K562 (cell line): ENCODE measurements at regions not wholly inside any gene's neighbourhood (a gene's known extent, or its start where the extent isn't known, plus 50 kb on each side); places are given as distances from the start of the nearest gene placed in this dataset.

ENCODE experiments used
- ATAC-seq: fragments of 200-7000 bp; cut with Tn5 transposase; 3 replicates; pipeline ENCODE4 v1.9.1; 2020; ENCODE audit warnings: moderate library complexity
- BruUV-seq: library from RNA; stranded (reverse); fragments of 400-500 nt; replicated peaks from 2 replicates; lab custom pipeline; 2021; lab: Mats Ljungman, UMichigan
- CTCF ChIA-PET: fragments of 300-600 bp; formaldehyde crosslinking; extraction: SDS; loops from one replicate; lab custom pipeline; 2021; ENCODE audit warnings: low intra/inter-chr PET ratio; lab: Yijun Ruan, JAX
- POLR2A ChIA-PET: fragments of 300-600, 350-650 bp; sonication (Branson Sonifier 250); formaldehyde crosslinking; extraction: SDS; loops from one replicate; lab custom pipeline; 2021; ENCODE audit warnings: antibody characterized with exemption, inconsistent platforms; lab: Yijun Ruan, JAX
- DNase-seq, 4 experiments: peaks; one replicate each; pipeline versions ENCODE4 v3.0.0 to v3.0.0-alpha.2; 2011 to 2018; ENCODE audit warnings: low spot score in 3 of 4, mixed read lengths in 3 of 4; ENCODE audit errors: extremely low read depth in 1 of 4
- FAIRE-seq: peaks from 2 replicates; lab custom pipeline; 2011; peaks lifted over from hg19 to GRCh38; lab: Jason Lieb, UNC
- H2AFZ ChIP-seq: 2 replicates; pipeline ENCODE4 v1.6.0; 2011; ENCODE audit warnings: low read depth, low read length, control low read depth, inconsistent platforms
- H3K27ac ChIP-seq: fragments of 200-600 bp; 3 replicates; pipeline ENCODE4 v1.8.0; 2011; ENCODE audit warnings: low read depth, mild to moderate bottlenecking, control low read depth, inconsistent platforms, low read length, moderate library complexity, mixed read lengths; ENCODE audit errors: extremely low read depth
- H3K27me3 ChIP-seq, 2 experiments: fragments of 300-600 bp in 1 of 2; 2 replicates in 1 of 2; 3 replicates in 1 of 2; pipeline versions ENCODE4 v1.6.0 to v1.8.0; 2011; ENCODE audit warnings: inconsistent platforms in 2 of 2, low read length in 2 of 2, mild to moderate bottlenecking in 1 of 2, mixed read lengths in 1 of 2, moderate library complexity in 1 of 2; ENCODE audit not compliant: control insufficient read depth in 2 of 2, insufficient read depth in 2 of 2
- H3K36me3 ChIP-seq: fragments of 300-600 bp; 3 replicates; pipeline ENCODE4 v1.8.0; 2011; ENCODE audit warnings: mild to moderate bottlenecking, low read length, inconsistent platforms; ENCODE audit not compliant: control insufficient read depth, insufficient read depth
- H3K4me1 ChIP-seq, 2 experiments: fragments of 200-600 bp in 1 of 2; replicated peaks in 1 of 2; 2 replicates in 1 of 2; 3 replicates in 1 of 2; pipeline versions ENCODE4 v1.5.1 to v1.8.0; 2011; ENCODE audit warnings: inconsistent platforms in 2 of 2, low read length in 2 of 2, mild to moderate bottlenecking in 1 of 2, mixed read lengths in 1 of 2, moderate library complexity in 1 of 2; ENCODE audit not compliant: control insufficient read depth in 2 of 2, insufficient read depth in 2 of 2
- H3K4me2 ChIP-seq: 2 replicates; pipeline ENCODE4 v1.6.1; 2011; ENCODE audit warnings: low read length, control low read depth, inconsistent platforms, mixed read lengths; ENCODE audit not compliant: insufficient read depth
- H3K4me3 ChIP-seq: fragments of 200-600 bp; sonication (generic), shearing (Covaris generic); 2 replicates; pipeline ENCODE4 v1.5.1; 2016; ENCODE audit warnings: control low read depth, inconsistent platforms
- H3K79me2 ChIP-seq: fragments of 200-600 bp; 3 replicates; pipeline ENCODE4 v1.8.0; 2011; ENCODE audit warnings: low read length, inconsistent platforms; ENCODE audit not compliant: control insufficient read depth, insufficient read depth
- H3K9ac ChIP-seq, 2 experiments: 2 replicates each; pipeline versions ENCODE4 v1.6.0 to v1.6.1; 2011; ENCODE audit warnings: low read depth in 2 of 2, low read length in 2 of 2, control low read depth in 1 of 2, inconsistent platforms in 1 of 2, mild to moderate bottlenecking in 1 of 2, mixed read lengths in 1 of 2; ENCODE audit not compliant: insufficient read depth in 1 of 2
- H3K9me1 ChIP-seq: one replicate; pipeline ENCODE4 v1.6.0; 2011; ENCODE audit warnings: inconsistent platforms, mild to moderate bottlenecking, low read length, moderate library complexity; ENCODE audit not compliant: control insufficient read depth, insufficient read depth
- H3K9me3 ChIP-seq: replicated peaks from 2 replicates; pipeline ENCODE4 v1.5.1; 2011; ENCODE audit warnings: low read depth, low read length, inconsistent platforms; ENCODE audit not compliant: control insufficient read depth, insufficient read depth
- H4K20me1 ChIP-seq: replicated peaks from 2 replicates; pipeline ENCODE4 v1.6.1; 2011; ENCODE audit warnings: low read length, inconsistent platforms, mixed read lengths; ENCODE audit not compliant: control insufficient read depth, insufficient read depth
- ARHGAP35 ChIP-seq: fragments of 450-650 bp; IDR thresholded peaks from 2 replicates; pipeline ENCODE4 v1.6.1; 2018; ENCODE audit not compliant: partially characterized antibody
- CBX8 ChIP-seq: fragments of 200-600 bp; sonication (generic); IDR thresholded peaks from 2 replicates; pipeline ENCODE4 v1.6.1; 2012; ENCODE audit warnings: borderline replicate concordance, mixed run types, low read depth, mild to moderate bottlenecking, moderate library complexity, mixed read lengths, low read length, control low read depth, inconsistent platforms; ENCODE audit not compliant: poor library complexity, severe bottlenecking; ENCODE audit errors: extremely low read depth
- CXXC5 ChIP-seq: fragments of 250-450 bp; sonication (Bioruptor Pico); IDR thresholded peaks from 2 replicates; pipeline ENCODE4 v1.8.0; 2022; ENCODE audit warnings: inconsistent platforms, mild to moderate bottlenecking, moderate library complexity
- FOSL1 ChIP-seq: fragments of 200-800 bp; sonication (Bioruptor generic); conservative IDR thresholded peaks from 2 replicates; pipeline ENCODE4 v1.6.1; 2016; ENCODE audit warnings: missing genetic modification characterization, missing compliant biosample characterization
- ID3 ChIP-seq, 2 experiments: fragments of 250-450 bp in 1 of 2; fragments of 450-650 bp in 1 of 2; sonication (Bioruptor Pico) in 1 of 2; IDR thresholded peaks; 2 replicates each; pipeline versions ENCODE4 v1.6.1 to v1.8.0; 2016 to 2021; ENCODE audit warnings: mild to moderate bottlenecking in 2 of 2, moderate library complexity in 2 of 2, missing compliant biosample characterization in 1 of 2, missing genetic modification characterization in 1 of 2
- NFRKB ChIP-seq: fragments of 450-650 bp; IDR thresholded peaks from 2 replicates; pipeline ENCODE4 v1.6.1; 2016; ENCODE audit warnings: low read depth
- PHF8 ChIP-seq: fragments of 200-600 bp; sonication (generic); IDR thresholded peaks from 2 replicates; pipeline ENCODE4 v1.6.1; 2012; ENCODE audit warnings: mixed run types, mild to moderate bottlenecking, inconsistent platforms, low read length, moderate library complexity, borderline replicate concordance
- POLR2B ChIP-seq: fragments of 450-650 bp; IDR thresholded peaks from 2 replicates; pipeline ENCODE4 v1.6.1; 2018; ENCODE audit warnings: low read depth; ENCODE audit not compliant: partially characterized antibody
- RAD21 ChIP-seq, 2 experiments: fragments of 250-450 bp in 1 of 2; fragments of 450-650 bp in 1 of 2; sonication (Bioruptor Pico) in 1 of 2; formaldehyde crosslinking in 1 of 2; IDR thresholded peaks in 1 of 2; conservative IDR thresholded peaks in 1 of 2; 2 replicates each; pipeline versions ENCODE4 v1.4.0 to v1.8.0; 2020 to 2022; ENCODE audit warnings: mild to moderate bottlenecking in 2 of 2, moderate library complexity in 1 of 2
- RHOXF2B ChIP-seq: fragments of 250-450 bp; sonication (Bioruptor Pico); conservative IDR thresholded peaks from 2 replicates; pipeline ENCODE4 v1.5.1; 2021
- SIN3B ChIP-seq: fragments of 450-650 bp; IDR thresholded peaks from 2 replicates; pipeline ENCODE4 v1.6.1; 2017; ENCODE audit warnings: low read depth, mild to moderate bottlenecking, moderate library complexity
- SMARCA4 ChIP-seq: fragments of 450-650 bp; IDR thresholded peaks from 2 replicates; pipeline ENCODE4 v1.6.1; 2016
- SNRNP70 ChIP-seq: fragments of 200-400 bp; formaldehyde crosslinking; optimal IDR thresholded peaks from 2 replicates; pipeline ENCODE3; 2017; ENCODE audit warnings: low read depth, low read length
- WHSC1 ChIP-seq: IDR thresholded peaks from one replicate; pipeline ENCODE4 v1.6.1; 2012; ENCODE audit warnings: low read length, control low read depth, inconsistent platforms
- ZNF3 ChIP-seq: fragments of 250-450 bp; sonication (Bioruptor Pico); IDR thresholded peaks from 2 replicates; pipeline ENCODE4 v1.5.0; 2021; ENCODE audit warnings: mild to moderate bottlenecking, moderate library complexity
- ZNF445 ChIP-seq: fragments of 250-450 bp; sonication (Bioruptor Pico); IDR thresholded peaks from 2 replicates; pipeline ENCODE4 v1.4.0; 2020; ENCODE audit warnings: low read depth, mild to moderate bottlenecking, moderate library complexity
- WGBS: fragments of 100-300 bp; shearing (Covaris generic); methylation state at CpG from one replicate; pipeline ENCODE4 v1.1.6; 2016; ENCODE audit warnings: low coverage, mixed read lengths; ENCODE audit not compliant: insufficient coverage; ENCODE audit errors: missing lambda C conversion rate; 5-methylcytosine and 5-hydroxymethylcytosine counted together
- in situ Hi-C: fragments of 300-500 bp; cut with MboI; formaldehyde crosslinking; loops from 4 replicates; pipeline ENCODE4 v1.15.0; 2018; ENCODE audit warnings: inconsistent platforms, mixed read lengths
- intact Hi-C: fragments of 100-400 bp; cut with micrococcal nuclease; formaldehyde crosslinking; loops from 2 replicates; pipeline ENCODE4 v1.14.2; 2022
- TF ChIP-seq, protein P1 (sequence below), 3 experiments: IDR thresholded peaks in 2 of 3; conservative IDR thresholded peaks in 1 of 3; 2 replicates each; pipeline ENCODE4 v1.5.1; 2011 to 2012; ENCODE audit warnings: low read length in 3 of 3, mild to moderate bottlenecking in 3 of 3, control low read depth in 2 of 3, improper control_type of control experiment in 1 of 3, inconsistent platforms in 1 of 3, low read depth in 1 of 3, mixed read lengths in 1 of 3, moderate library complexity in 1 of 3; ENCODE audit not compliant: insufficient read depth in 2 of 3

GRCh38 chr10:88216976-88217375 is 353.6 kb downstream of the PTEN start:
- Histone ChIP-seq H3K79me2 (no peaks in the 10 kb centered on the region), H3K4me1 (no peaks in the 10 kb centered on the region), H3K36me3 (no peaks in the 10 kb centered on the region), H3K4me2 (no peak overlapping the region), H3K9me3 (no peaks in the 10 kb centered on the region), H4K20me1 (no peaks in the 10 kb centered on the region), H2AFZ (no peak overlapping the region), H3K27ac (no peak overlapping the region), H3K9ac (no peak overlapping the region), H3K9me1 (no peaks in the 10 kb centered on the region), H3K4me3 (no peak overlapping the region), H3K27me3 (no peaks in the 10 kb centered on the region)
- intact Hi-C loops (no loop called here), in situ Hi-C loops (no loop called here)
- FAIRE-seq (no peak), DNase-seq (peak in 1 of 4 experiments; percentile 3), ATAC-seq (peak; percentile 61)
- ChIA-PET POLR2A (no interaction called here), CTCF (no interaction called here)
- TF ChIP-seq ZNF445 (CRISPR knock-in tag) (no peak), ZNF3 (CRISPR knock-in tag) (no peak), RAD21 (CRISPR knock-in tag; conservative IDR thresholded peaks at IDR 0.05 in 1 of 2, IDR thresholded peaks at IDR 0.05 in 1 of 2) (peak; percentile 48 to 49), SMARCA4 (no peak), SNRNP70 (no peak), ARHGAP35 (no peak), NFRKB (no peak), ID3 (CRISPR knock-in tag; IDR thresholded peaks at IDR 0.05) (no peak), ID3 (tag; IDR thresholded peaks at IDR 0.05) (no peak), SIN3B (no peak), WHSC1 (no peak), RHOXF2B (CRISPR knock-in tag) (no peak), POLR2B (no peak), CXXC5 (no peak), PHF8 (no peak), CBX8 (no peak), FOSL1 (tag) (no peak)
- TF ChIP-seq, protein P1, sequence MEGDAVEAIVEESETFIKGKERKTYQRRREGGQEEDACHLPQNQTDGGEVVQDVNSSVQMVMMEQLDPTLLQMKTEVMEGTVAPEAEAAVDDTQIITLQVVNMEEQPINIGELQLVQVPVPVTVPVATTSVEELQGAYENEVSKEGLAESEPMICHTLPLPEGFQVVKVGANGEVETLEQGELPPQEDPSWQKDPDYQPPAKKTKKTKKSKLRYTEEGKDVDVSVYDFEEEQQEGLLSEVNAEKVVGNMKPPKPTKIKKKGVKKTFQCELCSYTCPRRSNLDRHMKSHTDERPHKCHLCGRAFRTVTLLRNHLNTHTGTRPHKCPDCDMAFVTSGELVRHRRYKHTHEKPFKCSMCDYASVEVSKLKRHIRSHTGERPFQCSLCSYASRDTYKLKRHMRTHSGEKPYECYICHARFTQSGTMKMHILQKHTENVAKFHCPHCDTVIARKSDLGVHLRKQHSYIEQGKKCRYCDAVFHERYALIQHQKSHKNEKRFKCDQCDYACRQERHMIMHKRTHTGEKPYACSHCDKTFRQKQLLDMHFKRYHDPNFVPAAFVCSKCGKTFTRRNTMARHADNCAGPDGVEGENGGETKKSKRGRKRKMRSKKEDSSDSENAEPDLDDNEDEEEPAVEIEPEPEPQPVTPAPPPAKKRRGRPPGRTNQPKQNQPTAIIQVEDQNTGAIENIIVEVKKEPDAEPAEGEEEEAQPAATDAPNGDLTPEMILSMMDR (IDR thresholded peaks at IDR 0.05 in 2 of 3, conservative IDR thresholded peaks at IDR 0.05 in 1 of 3; ENCODE audit: insufficient read depth in 2 of 3, low read depth in 1 of 3, low read length in 3 of 3): peak in 1 of 3 experiments; percentile 27; a peak in 1 of 6 replicates
- WGBS: 0% methylated on average over 3 of the region's 3 CpGs
- BruUV-seq: no TSS peak
